K562 (cell line): ENCODE measurements at regions not wholly inside any gene's neighbourhood (a gene's known extent, or its start where the extent isn't known, plus 50 kb on each side); places are given as distances from the start of the nearest gene placed in this dataset.

ENCODE experiments used
- ATF7 ChIP-seq: fragments of 450-650 bp; IDR thresholded peaks from 2 replicates; pipeline ENCODE4 v1.7.1; 2014; ENCODE audit warnings: mild to moderate bottlenecking, moderate library complexity
- CTCF ChIP-seq, 3 experiments: IDR thresholded peaks in 2 of 3; conservative IDR thresholded peaks in 1 of 3; 2 replicates each; pipeline ENCODE4 v1.5.1; 2011 to 2012; ENCODE audit warnings: low read length in 3 of 3, mild to moderate bottlenecking in 3 of 3, control low read depth in 2 of 3, improper control_type of control experiment in 1 of 3, inconsistent platforms in 1 of 3, low read depth in 1 of 3, mixed read lengths in 1 of 3, moderate library complexity in 1 of 3; ENCODE audit not compliant: insufficient read depth in 2 of 3
- CUX1 ChIP-seq: fragments of 200-800 bp; sonication (Bioruptor generic); IDR thresholded peaks from 2 replicates; pipeline ENCODE4 v1.6.1; 2016; ENCODE audit warnings: missing genetic modification characterization, missing compliant biosample characterization
- MAZ ChIP-seq, 2 experiments: fragments of 450-650 bp in 1 of 2; sonication (generic) in 1 of 2; formaldehyde crosslinking; IDR thresholded peaks in 1 of 2; conservative IDR thresholded peaks in 1 of 2; 2 replicates each; pipeline versions ENCODE4 v1.4.0 to v1.5.0; 2020; ENCODE audit warnings: mild to moderate bottlenecking in 1 of 2, missing genetic modification reagents in 1 of 2
- TBL1XR1 ChIP-seq, 2 experiments: IDR thresholded peaks; 2 replicates each; pipeline ENCODE4 v1.6.1; 2012; ENCODE audit warnings: improper control_type of control experiment in 2 of 2, low read length in 2 of 2, mild to moderate bottlenecking in 1 of 2

- TF ChIP-seq CTCF (IDR thresholded peaks at IDR 0.05 in 2 of 3, conservative IDR thresholded peaks at IDR 0.05 in 1 of 3; ENCODE audit: insufficient read depth in 2 of 3, low read depth in 1 of 3, low read length in 3 of 3) (no peak), ATF7 (no peak), TBL1XR1 (IDR thresholded peaks at IDR 0.05; ENCODE audit: low read length in 2 of 2) (no peak), MAZ (CRISPR knock-in tag; conservative IDR thresholded peaks at IDR 0.05 in 1 of 2, IDR thresholded peaks at IDR 0.05 in 1 of 2) (no peak), CUX1 (no peak)
Measured at GRCh38 chr12:87660291-87660690, 368.9 kb downstream of the C12orf50 start.
